HUES6 (cell line): ENCODE measurements at regions not wholly inside any gene's neighbourhood (a gene's known extent, or its start where the extent isn't known, plus 50 kb on each side); places are given as distances from the start of the nearest gene placed in this dataset.
"Not testable (repeated sequence)": the region's sequence is repeated elsewhere in the genome, so short reads cannot be mapped to it uniquely, and the experiment has no call there.

Source experiments
- H3K27ac ChIP-seq: 2 replicates; pipeline ENCODE4 v1.7.0; 2013; ENCODE audit warnings: low read depth, mild to moderate bottlenecking, low read length, inconsistent platforms
- H3K27me3 ChIP-seq: 2 replicates; pipeline ENCODE4 v1.6.1; 2013; ENCODE audit warnings: low read length; ENCODE audit not compliant: control insufficient read depth, insufficient read depth
- H3K36me3 ChIP-seq: 2 replicates; pipeline ENCODE4 v1.6.1; 2013; ENCODE audit warnings: low read length; ENCODE audit not compliant: control insufficient read depth, insufficient read depth
- H3K4me1 ChIP-seq: 2 replicates; pipeline ENCODE4 v1.6.1; 2013; ENCODE audit warnings: low read length; ENCODE audit not compliant: control insufficient read depth, insufficient read depth
- H3K4me3 ChIP-seq: 2 replicates; pipeline ENCODE4 v1.5.1; 2013; ENCODE audit warnings: low read depth, low read length
- H3K9ac ChIP-seq: one replicate; pipeline ENCODE4 v1.6.1; 2013; ENCODE audit warnings: mild to moderate bottlenecking, low read length
- H3K9me3 ChIP-seq: 2 replicates; pipeline ENCODE4 v1.6.1; 2013; ENCODE audit warnings: low read depth, low read length; ENCODE audit not compliant: control insufficient read depth, insufficient read depth

- H3K27me3 ChIP-seq = no peaks in the 10 kb centered on the region
- no peaks in the 10 kb centered on the region for H3K36me3 ChIP-seq
- H3K4me3 ChIP-seq = no peak overlapping the region
- peaks cover 14% of the 10 kb centered on the region for H3K9me3 ChIP-seq
- H3K27ac ChIP-seq = no peak overlapping the region
- no peak overlapping the region for H3K9ac ChIP-seq
- H3K4me1 ChIP-seq = 0 out of 2 replicates have a peak, but pooled peaks cover 4% of the 10 kb centered on the region
These were observed 57.8 kb upstream of the CACNA2D1 start for GRCh38 chr7:82501346-82501745.

- not testable (repeated sequence) for H3K4me3 ChIP-seq, H3K27me3 ChIP-seq, H3K36me3 ChIP-seq, H3K27ac ChIP-seq, H3K9ac ChIP-seq, H3K4me1 ChIP-seq
- peaks cover 14% of the 10 kb centered on the region for H3K9me3 ChIP-seq
These were observed 56.0 kb upstream of the CACNA2D1 start for GRCh38 chr7:82499546-82499945.

GRCh38 chr7:82494420-82494819 lies 50.8 kb upstream of the CACNA2D1 start:
- Histone ChIP-seq H3K9me3 (no peaks in the 10 kb centered on the region), H3K4me1 (no peaks in the 10 kb centered on the region), H3K36me3 (no peaks in the 10 kb centered on the region), H3K9ac (no peak overlapping the region), H3K4me3 (no peak overlapping the region), H3K27me3 (no peaks in the 10 kb centered on the region), H3K27ac (no peak overlapping the region)
